Uterus (tissue), 2 donors: ENCODE measurements at regions not wholly inside any gene's neighbourhood (a gene's known extent, or its start where the extent isn't known, plus 50 kb on each side); places are given as distances from the start of the nearest gene placed in this dataset.

Source experiments
- POLR2A ChIP-seq, 2 donors: fragments of 450-650 bp; IDR thresholded peaks; one replicate each; pipeline ENCODE4 v1.6.1; 2016; ENCODE audit warnings: antibody characterized with exemption in 2 of 2, mild to moderate bottlenecking in 1 of 2, moderate library complexity in 1 of 2
- TF ChIP-seq, protein P1 (sequence below), 4 experiments: fragments of 200-600 bp in 2 of 4; fragments of 450-650 bp in 2 of 4; sonication (generic) in 2 of 4; IDR thresholded peaks; one replicate each; pipeline ENCODE4 v1.5.1; 2016 to 2019; ENCODE audit warnings: antibody characterized with exemption in 4 of 4, mild to moderate bottlenecking in 2 of 4, moderate library complexity in 1 of 4

DNA sequence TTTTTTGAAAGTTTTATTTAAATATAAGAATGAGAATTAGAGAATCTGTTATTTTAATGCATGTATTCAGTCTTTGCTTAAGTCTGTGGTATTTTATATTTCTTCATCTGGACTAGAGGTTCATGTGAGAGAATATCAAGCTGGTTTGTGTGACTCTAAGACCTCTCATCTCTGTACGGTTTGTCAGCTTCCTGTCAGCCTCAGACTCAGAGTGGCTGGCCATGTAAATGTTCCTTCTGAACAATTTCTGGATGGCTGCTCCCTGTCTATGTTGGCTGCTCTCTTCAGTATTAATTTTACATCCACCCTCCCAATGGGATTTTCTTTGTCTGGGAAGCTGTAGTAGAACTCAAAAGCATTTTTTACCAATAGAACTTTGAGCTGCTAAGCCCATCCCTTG, 225.3 kb upstream of the THUMPD2 start:
- TF ChIP-seq POLR2A (IDR thresholded peaks at IDR 0.05) = no peak
- TF ChIP-seq, protein P1, sequence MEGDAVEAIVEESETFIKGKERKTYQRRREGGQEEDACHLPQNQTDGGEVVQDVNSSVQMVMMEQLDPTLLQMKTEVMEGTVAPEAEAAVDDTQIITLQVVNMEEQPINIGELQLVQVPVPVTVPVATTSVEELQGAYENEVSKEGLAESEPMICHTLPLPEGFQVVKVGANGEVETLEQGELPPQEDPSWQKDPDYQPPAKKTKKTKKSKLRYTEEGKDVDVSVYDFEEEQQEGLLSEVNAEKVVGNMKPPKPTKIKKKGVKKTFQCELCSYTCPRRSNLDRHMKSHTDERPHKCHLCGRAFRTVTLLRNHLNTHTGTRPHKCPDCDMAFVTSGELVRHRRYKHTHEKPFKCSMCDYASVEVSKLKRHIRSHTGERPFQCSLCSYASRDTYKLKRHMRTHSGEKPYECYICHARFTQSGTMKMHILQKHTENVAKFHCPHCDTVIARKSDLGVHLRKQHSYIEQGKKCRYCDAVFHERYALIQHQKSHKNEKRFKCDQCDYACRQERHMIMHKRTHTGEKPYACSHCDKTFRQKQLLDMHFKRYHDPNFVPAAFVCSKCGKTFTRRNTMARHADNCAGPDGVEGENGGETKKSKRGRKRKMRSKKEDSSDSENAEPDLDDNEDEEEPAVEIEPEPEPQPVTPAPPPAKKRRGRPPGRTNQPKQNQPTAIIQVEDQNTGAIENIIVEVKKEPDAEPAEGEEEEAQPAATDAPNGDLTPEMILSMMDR (IDR thresholded peaks at IDR 0.05) = no peak
